Skin of body (tissue), 1 donor: ENCODE measurements at regions not wholly inside any gene's neighbourhood (a gene's known extent, or its start where the extent isn't known, plus 50 kb on each side); places are given as distances from the start of the nearest gene placed in this dataset.
"Not testable (repeated sequence)": the region's sequence is repeated elsewhere in the genome, so short reads cannot be mapped to it uniquely, and the experiment has no call there.

Source experiments
- DNase-seq: peaks from one replicate; lab custom pipeline; 2025; lab: John Stamatoyannopoulos, UW

GRCh38 chr1:232140419-232141166 is 489.3 kb downstream of the SIPA1L2 start:
- no peak for DNase-seq

- DNase-seq: no peak
Measured at GRCh38 chr1:232139444-232139843, 490.5 kb downstream of the SIPA1L2 start.

GRCh38 chr1:232138044-232138443 is 491.9 kb downstream of the SIPA1L2 start:
- DNase-seq: no peak

- DNase-seq: no peak
Measured at GRCh38 chr1:232137066-232137465, 492.9 kb downstream of the SIPA1L2 start.

GRCh38 chr1:232136136-232136535 is 493.8 kb downstream of the SIPA1L2 start:
- DNase-seq: no peak

- no peak for DNase-seq
Measured at GRCh38 chr1:232134365-232134764, 495.6 kb downstream of the SIPA1L2 start.

GRCh38 chr1:232132572-232132971 is 497.4 kb downstream of the SIPA1L2 start:
- no peak for DNase-seq

- no peak for DNase-seq
Measured at GRCh38 chr1:232131715-232132391, 498.1 kb downstream of the SIPA1L2 start.

GRCh38 chr1:232130815-232131480 is 499.0 kb downstream of the SIPA1L2 start:
- DNase-seq: no peak

- no peak for DNase-seq
Measured at GRCh38 chr1:232127190-232127589, 500.6 kb downstream of the DISC1 start.

- DNase-seq: no peak
Measured at GRCh38 chr1:232123775-232124659, 497.4 kb downstream of the DISC1 start.

GRCh38 chr1:232117903-232118302 is 491.3 kb downstream of the DISC1 start:
- DNase-seq: not testable (repeated sequence)

- no peak for DNase-seq
Measured at GRCh38 chr1:232114985-232115384, 488.4 kb downstream of the DISC1 start.

GRCh38 chr1:232112076-232112475 is 485.5 kb downstream of the DISC1 start:
- peak; percentile 22 for DNase-seq

GRCh38 chr1:232111611-232112010 is 485.0 kb downstream of the DISC1 start:
- DNase-seq: peak; percentile 66

GRCh38 chr1:232110281-232111090 is 483.9 kb downstream of the DISC1 start:
- DNase-seq: peak; percentile 99

- DNase-seq: peak; percentile 49
Measured at GRCh38 chr1:232109391-232109790, 482.8 kb downstream of the DISC1 start.

GRCh38 chr1:232108598-232108997 is 482.0 kb downstream of the DISC1 start:
- DNase-seq: no peak

- DNase-seq: no peak
Measured at GRCh38 chr1:232106415-232106814, 479.8 kb downstream of the DISC1 start.

- no peak for DNase-seq
Measured at GRCh38 chr1:232105561-232105960, 479.0 kb downstream of the DISC1 start.

- DNase-seq: peak; percentile 67
Measured at GRCh38 chr1:232101231-232101630, 474.6 kb downstream of the DISC1 start.
